OCI-LY3 (cell line): ENCODE measurements at regions not wholly inside any gene's neighbourhood (a gene's known extent, or its start where the extent isn't known, plus 50 kb on each side); places are given as distances from the start of the nearest gene placed in this dataset.

ENCODE experiments used
- CTCF ChIP-seq: fragments of 200-600, 300-600 bp; sonication (generic); IDR thresholded peaks from 2 replicates; pipeline ENCODE4 v1.5.1; 2014; ENCODE audit warnings: antibody characterized with exemption, low read length, low read depth
- EZH2phosphoT487 ChIP-seq: fragments of 200-600 bp; shearing (Covaris generic); IDR thresholded peaks from 2 replicates; pipeline ENCODE4 v1.6.1; 2018; ENCODE audit warnings: antibody characterized with exemption, mixed run types, low read depth

- no peak for TF ChIP-seq CTCF
- no peak for TF ChIP-seq EZH2phosphoT487
These were observed 55.0 kb upstream of the SNRPN start for GRCh38 chr15:24899795-24900194.
